RPMI8226 (cell line): ENCODE measurements at regions not wholly inside any gene's neighbourhood (a gene's known extent, or its start where the extent isn't known, plus 50 kb on each side); places are given as distances from the start of the nearest gene placed in this dataset.
A peak's percentile ranks its signal among the peaks of the same experiment; 100 is the strongest.
"Not testable (repeated sequence)": the region's sequence is repeated elsewhere in the genome, so short reads cannot be mapped to it uniquely, and the experiment has no call there.

Experiments
- DNase-seq: peaks from one replicate; pipeline ENCODE4 v3.0.0-alpha.2; 2015

- DNase-seq = no peak
These were observed 124.9 kb upstream of the PRR20G start for GRCh38 chr3:127412578-127413317.

DNA sequence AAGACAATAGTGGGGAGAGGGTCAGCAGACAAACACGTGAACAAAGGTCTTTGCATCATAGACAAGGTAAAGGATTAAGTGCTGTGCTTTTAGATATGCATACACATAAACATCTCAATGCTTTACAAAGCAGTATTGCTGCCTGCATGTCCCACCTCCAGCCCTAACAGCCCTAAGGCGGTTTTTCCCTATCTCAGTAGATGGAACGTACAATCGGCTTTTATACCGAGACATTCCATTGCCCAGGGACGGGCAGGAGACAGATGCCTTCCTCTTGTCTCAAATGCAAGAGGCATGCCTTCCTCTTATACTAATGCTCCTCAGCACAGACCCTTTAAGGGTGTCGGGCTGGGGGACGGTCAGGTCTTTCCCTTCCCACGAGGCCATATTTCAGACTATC lies 124.0 kb upstream of the PRR20G start:
- not testable (repeated sequence) for DNase-seq

DNA sequence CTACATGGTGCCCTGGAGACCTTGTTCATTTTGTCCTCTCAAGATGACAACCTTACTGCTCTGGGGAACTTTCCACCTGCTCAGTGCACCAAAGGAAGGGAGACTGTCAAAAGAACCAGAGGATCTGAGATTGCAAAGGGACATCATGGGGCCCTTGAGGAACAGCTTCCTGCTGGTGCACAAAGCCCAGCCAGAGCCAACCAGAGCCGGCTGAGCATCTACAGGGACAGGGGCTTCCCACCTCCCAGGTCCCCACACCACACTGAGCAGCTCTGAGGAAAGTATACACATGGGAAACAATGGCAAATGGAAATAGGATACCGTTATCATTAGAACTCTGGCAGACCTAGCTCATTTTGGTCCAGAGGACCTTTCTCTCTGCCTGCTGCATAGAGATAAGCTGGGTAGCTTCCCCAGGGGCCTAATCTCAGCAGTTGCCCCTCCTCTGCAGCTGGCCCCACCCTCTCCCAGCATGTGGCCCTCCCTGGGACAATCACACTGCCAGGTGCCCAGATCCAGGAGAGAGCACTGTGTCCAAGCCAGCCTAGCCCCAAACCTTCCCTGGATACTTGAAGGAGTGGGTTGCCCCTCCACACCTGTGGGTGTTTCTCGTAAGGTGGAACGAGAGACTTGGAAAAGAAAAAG lies 123.4 kb upstream of the PRR20G start:
- no peak for DNase-seq

GRCh38 chr3:127410678-127411077 lies 122.8 kb upstream of the PRR20G start:
- no peak for DNase-seq

GRCh38 chr3:127410137-127410488 lies 122.3 kb upstream of the PRR20G start:
- DNase-seq = no peak

DNA sequence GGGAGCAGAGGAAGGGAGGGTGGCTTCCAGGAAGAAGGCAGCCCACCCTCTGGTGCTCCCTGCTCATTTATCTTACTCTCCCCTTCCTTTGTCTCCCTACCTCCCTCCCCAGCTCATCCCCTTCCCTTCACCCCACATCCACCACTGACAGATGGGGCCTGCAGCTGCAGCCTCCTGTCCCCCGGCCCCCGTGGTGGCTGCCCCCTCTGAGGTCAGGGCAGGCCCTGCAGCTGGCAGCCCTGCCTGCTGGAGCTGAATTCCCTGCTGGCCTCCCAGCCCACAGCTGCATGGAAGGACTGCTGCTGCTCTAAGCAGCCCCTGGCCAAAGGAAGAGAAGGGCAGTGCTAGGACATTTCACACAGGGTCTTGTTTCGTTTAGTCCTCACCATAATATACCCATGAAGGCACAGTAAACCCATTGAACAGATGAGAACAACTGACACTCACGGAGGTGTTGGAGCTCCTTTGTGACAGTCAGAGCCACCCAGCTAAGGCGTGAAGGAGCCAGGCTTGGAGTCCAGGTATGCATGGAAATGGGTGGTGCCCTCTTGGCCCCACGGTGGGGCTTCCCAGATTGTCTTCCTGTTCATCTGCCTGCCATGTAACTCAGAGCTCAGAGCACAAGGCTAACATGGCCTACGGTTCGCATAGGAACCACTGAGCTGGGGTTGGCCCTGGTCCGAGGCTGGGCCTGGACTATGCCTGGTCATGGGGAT lies 121.7 kb upstream of the PRR20G start:
- no peak for DNase-seq

- peak; percentile 52 for DNase-seq
These were observed 121.0 kb upstream of the PRR20G start for GRCh38 chr3:127408684-127409420.

- no peak for DNase-seq
These were observed 120.3 kb upstream of the PRR20G start for GRCh38 chr3:127408022-127408683.

DNA sequence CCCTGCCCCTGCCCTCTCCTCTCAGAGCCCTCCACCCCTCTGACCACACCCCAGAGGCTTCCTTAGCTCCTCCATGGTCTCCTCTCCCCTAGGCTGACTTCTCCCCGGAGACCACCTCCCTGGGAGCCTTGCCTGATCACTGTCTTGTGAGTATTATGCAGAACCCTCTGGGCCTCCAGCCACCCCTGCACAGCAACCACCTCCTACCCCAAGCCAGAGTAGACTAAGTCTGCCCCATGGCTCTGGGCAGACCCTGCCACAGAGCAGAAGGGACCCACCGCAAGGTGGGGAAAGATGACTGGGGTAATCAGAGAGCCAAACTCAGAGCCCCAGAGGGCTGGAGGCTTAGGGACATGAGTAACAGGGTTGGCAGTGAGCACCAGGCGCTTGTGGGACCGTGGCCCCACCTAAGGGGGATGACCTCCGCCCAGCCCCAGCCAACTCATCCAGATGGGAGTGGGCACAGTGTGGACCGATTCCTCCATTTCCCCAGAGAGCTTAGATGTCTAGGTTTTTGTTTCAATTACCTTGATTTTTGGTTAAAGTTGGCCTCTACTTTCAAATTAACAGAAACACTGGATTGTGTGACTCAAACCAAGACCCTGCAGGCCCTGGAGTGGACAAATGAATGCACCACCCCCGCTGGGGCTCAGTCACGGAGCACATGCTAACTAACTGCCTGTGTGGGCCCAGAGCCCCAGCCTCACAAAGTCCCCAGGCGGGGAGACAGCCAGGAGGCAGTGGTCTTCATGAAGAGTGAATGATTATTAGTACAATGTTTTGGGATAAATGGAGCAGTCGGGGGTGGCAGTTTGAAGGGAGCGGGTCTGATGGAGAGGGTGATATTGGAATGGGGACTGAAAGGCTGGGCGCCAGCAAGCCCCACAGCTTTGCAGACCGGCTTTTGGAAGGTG lies 119.4 kb upstream of the PRR20G start:
- DNase-seq = no peak

- peak; percentile 63 for DNase-seq
These were observed 118.6 kb upstream of the PRR20G start for GRCh38 chr3:127406309-127407025.

DNA sequence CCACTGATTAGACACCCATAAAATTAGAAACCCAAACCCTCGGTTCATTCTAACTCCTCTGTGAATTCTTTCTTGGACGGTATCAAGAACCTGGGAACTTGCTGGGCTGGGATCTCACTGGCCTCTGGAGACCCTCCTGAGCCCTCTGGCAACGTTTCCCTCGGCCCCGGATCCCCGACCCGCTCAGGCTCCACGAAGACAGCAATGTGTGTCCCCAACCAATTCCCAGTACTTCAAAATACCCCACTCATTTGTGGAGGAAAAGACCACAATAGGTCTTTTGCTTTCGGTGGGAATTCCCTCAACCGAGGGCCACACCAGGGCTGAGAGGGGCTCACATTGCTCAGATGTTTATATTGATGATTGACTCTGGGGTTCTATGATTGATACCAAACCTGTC lies 117.9 kb upstream of the PRR20G start:
- no peak for DNase-seq

- DNase-seq = no peak
These were observed 117.3 kb upstream of the PRR20G start for GRCh38 chr3:127405010-127405598.

DNA sequence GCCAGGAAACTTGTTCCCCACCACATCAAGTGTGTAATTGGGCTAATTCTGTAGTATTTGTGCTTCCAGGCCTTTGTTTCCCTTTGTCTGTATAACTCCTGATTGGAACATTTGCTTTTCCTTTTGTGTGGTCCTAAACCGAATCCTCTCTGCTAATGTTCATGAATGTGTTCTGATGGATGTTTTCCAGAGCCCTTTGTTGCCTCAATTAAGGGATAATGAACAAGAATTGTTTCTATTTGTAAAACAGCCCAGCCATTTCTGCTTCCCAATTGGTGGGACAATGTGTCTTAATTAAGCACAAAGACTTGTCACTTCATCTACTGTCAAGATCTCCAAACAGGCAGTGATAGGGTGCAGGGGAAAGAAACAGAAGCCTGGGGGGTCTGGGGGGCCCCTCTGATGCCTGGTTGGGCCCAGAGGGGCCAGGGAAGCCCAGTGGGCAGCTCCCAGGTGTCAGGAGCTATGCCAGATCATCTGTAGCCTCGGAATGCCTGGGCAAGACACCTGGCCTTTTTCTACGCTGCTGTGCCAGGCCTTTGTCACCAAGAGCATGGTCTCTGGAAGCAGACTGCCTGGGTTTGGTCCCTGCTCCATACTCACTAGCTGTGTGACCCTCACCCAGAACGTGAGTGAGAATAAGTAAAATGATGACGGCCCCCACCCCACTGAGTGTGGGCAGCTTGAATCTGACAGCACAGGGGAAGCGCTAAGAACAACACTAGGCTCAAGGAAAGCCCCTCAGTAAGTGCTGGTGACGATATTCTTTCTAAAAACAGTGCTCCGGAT lies 116.6 kb upstream of the PRR20G start:
- no peak for DNase-seq

- no peak for DNase-seq
These were observed 115.9 kb upstream of the PRR20G start for GRCh38 chr3:127403795-127404194.

GRCh38 chr3:127399154-127399553 lies 111.3 kb upstream of the PRR20G start:
- DNase-seq = no peak

- no peak for DNase-seq
These were observed 108.6 kb upstream of the PRR20G start for GRCh38 chr3:127396473-127396872.

GRCh38 chr3:127395663-127396355 lies 108.0 kb upstream of the PRR20G start:
- no peak for DNase-seq

DNA sequence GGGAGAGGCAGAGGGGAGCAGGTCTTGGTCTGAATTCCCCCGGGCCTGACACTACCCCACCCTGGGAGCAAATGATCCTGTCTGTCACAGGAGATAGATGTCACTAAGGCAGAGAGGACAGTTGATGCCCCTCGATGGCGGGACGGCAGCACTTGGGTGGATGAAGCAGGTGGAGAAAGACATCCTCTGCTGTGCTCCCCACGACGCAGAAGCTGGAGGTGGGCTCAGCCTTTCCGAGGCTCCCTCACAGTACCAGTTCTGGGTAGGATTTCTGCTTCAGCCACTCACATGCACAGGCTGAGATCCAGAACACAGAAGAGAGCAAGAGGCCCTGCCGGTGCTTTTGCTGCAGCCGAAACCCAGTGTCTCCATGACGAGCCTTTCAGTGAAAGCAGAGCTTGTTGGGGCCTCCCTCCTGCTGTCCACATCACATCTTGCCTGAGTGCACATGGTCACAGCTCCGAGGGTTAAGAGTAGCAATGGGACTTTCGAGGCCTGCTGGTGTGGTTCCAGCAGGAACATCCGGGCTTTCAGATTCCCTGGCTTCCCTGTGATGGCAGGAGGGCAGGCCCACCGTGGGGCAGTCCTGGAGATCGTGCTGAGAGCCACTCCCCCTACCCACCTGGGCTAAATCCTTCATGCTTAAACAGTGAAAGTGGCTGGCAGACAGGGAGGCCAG lies 107.3 kb upstream of the PRR20G start:
- no peak for DNase-seq

GRCh38 chr3:127394031-127394430 lies 106.2 kb upstream of the PRR20G start:
- no peak for DNase-seq
